ENCODE measurements at regions not wholly inside any gene's neighbourhood (a gene's known extent, or its start where the extent isn't known, plus 50 kb on each side); places are given as distances from the start of the nearest gene placed in this dataset.

DNA sequence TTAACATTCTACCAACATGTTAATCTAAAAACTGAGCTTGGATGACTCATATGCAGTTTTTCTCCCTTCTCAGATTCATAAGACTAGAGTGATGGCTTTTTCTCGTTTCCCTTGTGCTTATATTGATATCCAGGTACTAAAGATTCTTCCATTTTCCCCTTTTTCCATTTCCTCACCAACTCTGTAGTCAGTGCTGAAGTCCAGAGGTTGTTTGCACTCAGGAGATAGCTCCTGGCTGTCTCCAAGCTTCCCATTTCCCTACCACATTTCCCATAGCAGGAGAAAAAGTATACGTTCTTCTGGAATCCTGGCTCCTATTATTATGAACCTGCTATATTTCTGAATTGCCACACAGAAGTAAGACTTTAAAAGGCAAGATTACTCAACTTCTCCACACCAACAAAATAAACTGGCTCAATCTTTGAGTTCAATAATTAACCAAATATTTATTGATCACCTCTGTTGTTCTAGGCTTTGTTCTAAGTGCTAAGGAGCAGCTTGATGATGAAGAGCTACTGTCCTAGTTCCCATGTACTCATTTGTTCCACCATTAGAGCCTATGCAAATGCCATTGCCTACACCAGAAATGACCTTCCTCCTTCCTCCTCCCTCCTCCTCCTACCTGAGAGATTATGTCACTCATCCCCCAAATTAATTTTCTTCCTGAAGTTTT lies 454.4 kb upstream of the RPS6KA3 start:
- no peak overlapping the region for H3K9ac ChIP-seq (ENCODE audit: insufficient read length)
- no peaks in the 10 kb centered on the region for H3K9me3 ChIP-seq (ENCODE audit: low read depth, low read length)
- DNase-seq (ENCODE audit: low read depth, low spot score) = no peak
- H3K4me3 ChIP-seq = no peak overlapping the region
- no peak overlapping the region for H3K27ac ChIP-seq
- H3K36me3 ChIP-seq (ENCODE audit: insufficient read depth, low read length) = no peaks in the 10 kb centered on the region
- TF ChIP-seq FOXP2 (optimal IDR thresholded peaks at IDR 0.05; ENCODE audit: control extremely low read depth, extremely low read length, insufficient read depth) = no peak
- no peak for TF ChIP-seq POLR2AphosphoS5 (IDR thresholded peaks at IDR 0.05; ENCODE audit: borderline replicate concordance, low read depth, low read length)
- no peak for TF ChIP-seq EZH2 (IDR thresholded peaks at IDR 0.05)

GRCh38 chrX:20718592-20719380 lies 452.1 kb upstream of the RPS6KA3 start:
- Histone ChIP-seq H3K9me3 (ENCODE audit: low read depth, low read length) (no peaks in the 10 kb centered on the region), H3K36me3 (ENCODE audit: insufficient read depth, low read length) (no peaks in the 10 kb centered on the region), H3K4me3 (no peak overlapping the region), H3K9ac (ENCODE audit: insufficient read length) (no peak overlapping the region), H3K27ac (no peak overlapping the region)
- TF ChIP-seq EZH2 (IDR thresholded peaks at IDR 0.05) = no peak
- TF ChIP-seq POLR2AphosphoS5 (IDR thresholded peaks at IDR 0.05; ENCODE audit: borderline replicate concordance, low read depth, low read length) = no peak
- TF ChIP-seq FOXP2 (optimal IDR thresholded peaks at IDR 0.05; ENCODE audit: control extremely low read depth, extremely low read length, insufficient read depth) = no peak
- no peak for DNase-seq (ENCODE audit: low read depth, low spot score)

- no peak for DNase-seq (ENCODE audit: low read depth, low spot score)
- H3K4me3 ChIP-seq = no peak overlapping the region
- TF ChIP-seq EZH2 (IDR thresholded peaks at IDR 0.05) (no peak), POLR2AphosphoS5 (IDR thresholded peaks at IDR 0.05; ENCODE audit: borderline replicate concordance, low read depth, low read length) (no peak), FOXP2 (optimal IDR thresholded peaks at IDR 0.05; ENCODE audit: control extremely low read depth, extremely low read length, insufficient read depth) (no peak)
Observed at GRCh38 chrX:20715176-20715575, 448.5 kb upstream of the RPS6KA3 start.

DNA sequence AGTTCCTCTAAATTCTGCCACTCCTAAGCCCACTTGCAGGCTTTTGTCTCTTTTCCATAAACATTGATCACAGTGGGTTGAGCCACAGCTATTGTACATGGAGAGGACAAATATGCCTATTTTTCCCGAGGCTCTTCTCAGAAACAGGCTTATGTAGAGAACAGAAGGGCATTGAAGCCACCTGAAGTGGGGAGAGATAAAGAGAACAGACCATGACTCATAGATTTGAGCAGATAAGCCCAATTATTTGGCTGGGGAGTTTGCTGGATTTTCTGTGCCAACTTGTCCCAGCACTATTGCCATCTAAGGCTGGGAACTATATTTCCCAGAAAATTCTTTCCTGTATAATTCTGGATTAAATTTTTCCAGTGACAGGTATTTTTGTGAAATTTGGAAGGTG lies 446.1 kb upstream of the RPS6KA3 start:
- H3K4me3 ChIP-seq = no peak overlapping the region
- no peaks in the 10 kb centered on the region for H3K36me3 ChIP-seq (ENCODE audit: insufficient read depth, low read length)
- DNase-seq (ENCODE audit: low read depth, low spot score) = no peak
- H3K9me3 ChIP-seq (ENCODE audit: low read depth, low read length) = no peaks in the 10 kb centered on the region
- TF ChIP-seq FOXP2 (optimal IDR thresholded peaks at IDR 0.05; ENCODE audit: control extremely low read depth, extremely low read length, insufficient read depth) = no peak
- no peak for TF ChIP-seq POLR2AphosphoS5 (IDR thresholded peaks at IDR 0.05; ENCODE audit: borderline replicate concordance, low read depth, low read length)
- no peak for TF ChIP-seq EZH2 (IDR thresholded peaks at IDR 0.05)
- no peak overlapping the region for H3K9ac ChIP-seq (ENCODE audit: insufficient read length)
- no peak overlapping the region for H3K27ac ChIP-seq

More at GRCh38 chrX:20715176-20715575, 448.5 kb upstream of the RPS6KA3 start:
- Histone ChIP-seq H3K9ac (ENCODE audit: insufficient read length) (no peak overlapping the region), H3K27ac (no peak overlapping the region), H3K36me3 (ENCODE audit: insufficient read depth, low read length) (no peaks in the 10 kb centered on the region), H3K9me3 (ENCODE audit: low read depth, low read length) (no peaks in the 10 kb centered on the region)

DNA sequence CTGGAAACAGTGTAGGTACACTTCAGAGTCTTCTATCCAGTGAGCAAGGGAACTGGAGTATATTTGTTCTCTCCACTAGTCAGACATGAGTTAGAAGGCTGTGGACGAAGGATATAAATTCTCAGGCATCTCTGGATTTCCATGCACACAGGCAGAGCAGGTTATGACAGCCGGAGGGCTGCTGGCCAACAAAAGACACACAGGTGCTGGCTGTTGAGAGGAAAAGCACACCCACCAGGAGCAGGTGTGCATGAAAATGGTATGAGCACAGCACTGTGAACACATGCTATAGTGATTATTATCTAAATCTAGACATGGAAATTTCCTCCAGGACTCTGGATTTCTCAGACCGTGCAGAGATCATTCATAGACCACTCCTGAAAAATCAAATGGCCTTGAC lies 444.7 kb upstream of the RPS6KA3 start:
- no peaks in the 10 kb centered on the region for H3K9me3 ChIP-seq (ENCODE audit: low read depth, low read length)
- no peak overlapping the region for H3K27ac ChIP-seq
- no peak overlapping the region for H3K4me3 ChIP-seq
- no peak for DNase-seq (ENCODE audit: low read depth, low spot score)
- TF ChIP-seq POLR2AphosphoS5 (IDR thresholded peaks at IDR 0.05; ENCODE audit: borderline replicate concordance, low read depth, low read length) (no peak), EZH2 (IDR thresholded peaks at IDR 0.05) (no peak), FOXP2 (optimal IDR thresholded peaks at IDR 0.05; ENCODE audit: control extremely low read depth, extremely low read length, insufficient read depth) (no peak)
- H3K36me3 ChIP-seq (ENCODE audit: insufficient read depth, low read length) = no peaks in the 10 kb centered on the region
- no peak overlapping the region for H3K9ac ChIP-seq (ENCODE audit: insufficient read length)

- Histone ChIP-seq H3K4me3 (no peak overlapping the region), H3K27ac (no peak overlapping the region), H3K9ac (ENCODE audit: insufficient read length) (no peak overlapping the region), H3K9me3 (ENCODE audit: low read depth, low read length) (no peaks in the 10 kb centered on the region), H3K36me3 (ENCODE audit: insufficient read depth, low read length) (no peaks in the 10 kb centered on the region)
- DNase-seq (ENCODE audit: low read depth, low spot score) = no peak
- TF ChIP-seq EZH2 (IDR thresholded peaks at IDR 0.05) (no peak), POLR2AphosphoS5 (IDR thresholded peaks at IDR 0.05; ENCODE audit: borderline replicate concordance, low read depth, low read length) (no peak), FOXP2 (optimal IDR thresholded peaks at IDR 0.05; ENCODE audit: control extremely low read depth, extremely low read length, insufficient read depth) (no peak)
Observed at GRCh38 chrX:20693078-20693477, 426.4 kb upstream of the RPS6KA3 start.

DNA sequence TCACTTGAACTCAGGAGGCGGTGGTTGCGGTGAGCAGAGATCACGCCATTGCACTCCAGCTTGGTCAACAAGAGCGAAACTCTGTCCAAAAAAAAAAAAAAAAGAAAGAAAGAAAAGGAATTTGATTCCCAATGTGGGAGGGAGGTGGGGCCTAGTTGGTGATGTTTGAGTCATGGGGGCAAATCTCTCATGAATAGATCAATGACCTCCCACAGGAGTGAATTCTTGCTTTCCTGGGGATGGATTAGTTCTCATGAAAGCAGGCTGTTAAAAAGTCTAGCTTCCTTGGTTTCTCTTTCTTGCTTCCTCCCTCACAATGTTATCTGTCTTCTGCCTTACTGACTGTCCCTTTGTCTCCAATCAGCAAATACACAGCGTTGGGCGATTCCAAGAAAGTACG lies 419.5 kb upstream of the RPS6KA3 start:
- Histone ChIP-seq H3K4me3 (no peak overlapping the region), H3K9me3 (ENCODE audit: low read depth, low read length) (no peaks in the 10 kb centered on the region), H3K9ac (ENCODE audit: insufficient read length) (no peak overlapping the region), H3K27ac (no peak overlapping the region), H3K36me3 (ENCODE audit: insufficient read depth, low read length) (no peaks in the 10 kb centered on the region)
- DNase-seq (ENCODE audit: low read depth, low spot score) = no peak
- TF ChIP-seq POLR2AphosphoS5 (IDR thresholded peaks at IDR 0.05; ENCODE audit: borderline replicate concordance, low read depth, low read length) = no peak
- no peak for TF ChIP-seq EZH2 (IDR thresholded peaks at IDR 0.05)
- TF ChIP-seq FOXP2 (optimal IDR thresholded peaks at IDR 0.05; ENCODE audit: control extremely low read depth, extremely low read length, insufficient read depth) = no peak

DNA sequence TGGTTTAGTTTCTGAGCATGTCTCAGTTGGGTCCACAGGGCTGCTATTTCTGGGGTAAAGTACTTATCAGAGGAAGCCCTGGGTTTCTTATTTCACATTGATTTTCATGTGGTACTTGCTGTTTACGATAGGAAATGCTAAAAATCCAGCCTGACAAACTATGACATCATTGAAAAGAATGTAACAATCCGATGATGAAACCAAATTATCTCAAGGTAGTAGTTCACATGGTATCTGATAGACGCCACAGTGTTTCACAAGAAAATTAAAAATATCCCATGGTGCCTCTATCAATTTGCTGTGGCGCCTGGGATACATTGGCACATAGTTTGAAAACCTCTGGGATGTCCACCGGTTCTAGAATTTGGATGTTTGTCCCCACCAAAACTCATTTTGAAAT lies 418.9 kb upstream of the RPS6KA3 start:
- H3K36me3 ChIP-seq (ENCODE audit: insufficient read depth, low read length) = no peaks in the 10 kb centered on the region
- H3K27ac ChIP-seq = no peak overlapping the region
- H3K4me3 ChIP-seq = no peak overlapping the region
- H3K9me3 ChIP-seq (ENCODE audit: low read depth, low read length) = no peaks in the 10 kb centered on the region
- no peak for DNase-seq (ENCODE audit: low read depth, low spot score)
- no peak overlapping the region for H3K9ac ChIP-seq (ENCODE audit: insufficient read length)
- no peak for TF ChIP-seq EZH2 (IDR thresholded peaks at IDR 0.05)
- no peak for TF ChIP-seq POLR2AphosphoS5 (IDR thresholded peaks at IDR 0.05; ENCODE audit: borderline replicate concordance, low read depth, low read length)
- no peak for TF ChIP-seq FOXP2 (optimal IDR thresholded peaks at IDR 0.05; ENCODE audit: control extremely low read depth, extremely low read length, insufficient read depth)

Data from SK-N-MC (cell line).